Panc1 (cell line): ENCODE measurements at regions not wholly inside any gene's neighbourhood (a gene's known extent, or its start where the extent isn't known, plus 50 kb on each side); places are given as distances from the start of the nearest gene placed in this dataset.

Source experiments
- POLR2AphosphoS5 ChIP-seq: IDR thresholded peaks from 2 replicates; pipeline ENCODE4 v1.6.1; 2012; ENCODE audit warnings: mild to moderate bottlenecking, low read depth, low read length, moderate library complexity
- SIN3A ChIP-seq: IDR thresholded peaks from 2 replicates; pipeline ENCODE4 v1.6.1; 2012; ENCODE audit warnings: low read depth, mild to moderate bottlenecking, low read length, moderate library complexity, borderline replicate concordance; ENCODE audit not compliant: insufficient read depth
- TCF7L2 ChIP-seq: IDR thresholded peaks from 2 replicates; pipeline ENCODE4 v1.6.1; 2011; ENCODE audit warnings: mild to moderate bottlenecking, low read depth, low read length, inconsistent platforms
- TF ChIP-seq, protein P1 (sequence below): fragments of 450-650 bp; IDR thresholded peaks from 2 replicates; pipeline ENCODE4 v1.5.1; 2017; ENCODE audit warnings: mild to moderate bottlenecking
- TF ChIP-seq, protein P2 (sequence below), 2 experiments: IDR thresholded peaks; 2 replicates each; pipeline ENCODE4 v1.6.1; 2011 to 2012; ENCODE audit warnings: low read depth in 2 of 2, control low read depth in 1 of 2, low read length in 1 of 2, mild to moderate bottlenecking in 1 of 2, moderate library complexity in 1 of 2; ENCODE audit not compliant: insufficient read depth in 1 of 2

DNA sequence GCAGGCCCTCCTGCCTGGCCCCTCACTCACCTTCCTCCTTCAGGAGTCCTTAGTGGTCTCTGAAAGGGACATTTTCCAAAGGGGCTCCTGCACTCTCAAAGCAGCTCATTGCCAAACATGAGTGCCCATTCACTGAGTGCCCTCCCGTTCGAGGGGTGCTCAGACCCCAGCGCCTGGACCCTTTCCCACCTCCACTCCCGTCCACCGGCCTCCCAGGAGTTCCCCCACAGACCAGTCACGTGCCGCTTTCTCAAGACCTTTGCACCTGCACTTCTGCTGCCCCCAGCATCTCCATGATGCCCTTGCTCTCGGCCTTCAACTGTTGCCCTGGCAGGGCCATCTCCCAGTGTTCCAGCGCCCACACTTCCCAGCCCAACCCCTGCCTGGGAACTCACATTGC lies 89.5 kb downstream of the ADRA2C start:
- TF ChIP-seq, protein P1, sequence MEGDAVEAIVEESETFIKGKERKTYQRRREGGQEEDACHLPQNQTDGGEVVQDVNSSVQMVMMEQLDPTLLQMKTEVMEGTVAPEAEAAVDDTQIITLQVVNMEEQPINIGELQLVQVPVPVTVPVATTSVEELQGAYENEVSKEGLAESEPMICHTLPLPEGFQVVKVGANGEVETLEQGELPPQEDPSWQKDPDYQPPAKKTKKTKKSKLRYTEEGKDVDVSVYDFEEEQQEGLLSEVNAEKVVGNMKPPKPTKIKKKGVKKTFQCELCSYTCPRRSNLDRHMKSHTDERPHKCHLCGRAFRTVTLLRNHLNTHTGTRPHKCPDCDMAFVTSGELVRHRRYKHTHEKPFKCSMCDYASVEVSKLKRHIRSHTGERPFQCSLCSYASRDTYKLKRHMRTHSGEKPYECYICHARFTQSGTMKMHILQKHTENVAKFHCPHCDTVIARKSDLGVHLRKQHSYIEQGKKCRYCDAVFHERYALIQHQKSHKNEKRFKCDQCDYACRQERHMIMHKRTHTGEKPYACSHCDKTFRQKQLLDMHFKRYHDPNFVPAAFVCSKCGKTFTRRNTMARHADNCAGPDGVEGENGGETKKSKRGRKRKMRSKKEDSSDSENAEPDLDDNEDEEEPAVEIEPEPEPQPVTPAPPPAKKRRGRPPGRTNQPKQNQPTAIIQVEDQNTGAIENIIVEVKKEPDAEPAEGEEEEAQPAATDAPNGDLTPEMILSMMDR, result no peak
- TF ChIP-seq SIN3A (no peak), POLR2AphosphoS5 (no peak), TCF7L2 (no peak)
- TF ChIP-seq, protein P2, sequence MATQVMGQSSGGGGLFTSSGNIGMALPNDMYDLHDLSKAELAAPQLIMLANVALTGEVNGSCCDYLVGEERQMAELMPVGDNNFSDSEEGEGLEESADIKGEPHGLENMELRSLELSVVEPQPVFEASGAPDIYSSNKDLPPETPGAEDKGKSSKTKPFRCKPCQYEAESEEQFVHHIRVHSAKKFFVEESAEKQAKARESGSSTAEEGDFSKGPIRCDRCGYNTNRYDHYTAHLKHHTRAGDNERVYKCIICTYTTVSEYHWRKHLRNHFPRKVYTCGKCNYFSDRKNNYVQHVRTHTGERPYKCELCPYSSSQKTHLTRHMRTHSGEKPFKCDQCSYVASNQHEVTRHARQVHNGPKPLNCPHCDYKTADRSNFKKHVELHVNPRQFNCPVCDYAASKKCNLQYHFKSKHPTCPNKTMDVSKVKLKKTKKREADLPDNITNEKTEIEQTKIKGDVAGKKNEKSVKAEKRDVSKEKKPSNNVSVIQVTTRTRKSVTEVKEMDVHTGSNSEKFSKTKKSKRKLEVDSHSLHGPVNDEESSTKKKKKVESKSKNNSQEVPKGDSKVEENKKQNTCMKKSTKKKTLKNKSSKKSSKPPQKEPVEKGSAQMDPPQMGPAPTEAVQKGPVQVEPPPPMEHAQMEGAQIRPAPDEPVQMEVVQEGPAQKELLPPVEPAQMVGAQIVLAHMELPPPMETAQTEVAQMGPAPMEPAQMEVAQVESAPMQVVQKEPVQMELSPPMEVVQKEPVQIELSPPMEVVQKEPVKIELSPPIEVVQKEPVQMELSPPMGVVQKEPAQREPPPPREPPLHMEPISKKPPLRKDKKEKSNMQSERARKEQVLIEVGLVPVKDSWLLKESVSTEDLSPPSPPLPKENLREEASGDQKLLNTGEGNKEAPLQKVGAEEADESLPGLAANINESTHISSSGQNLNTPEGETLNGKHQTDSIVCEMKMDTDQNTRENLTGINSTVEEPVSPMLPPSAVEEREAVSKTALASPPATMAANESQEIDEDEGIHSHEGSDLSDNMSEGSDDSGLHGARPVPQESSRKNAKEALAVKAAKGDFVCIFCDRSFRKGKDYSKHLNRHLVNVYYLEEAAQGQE (IDR thresholded peaks at IDR 0.05; ENCODE audit: insufficient read depth in 1 of 2, low read depth in 2 of 2, low read length in 1 of 2), result no peak
